ENCODE measurements at regions not wholly inside any gene's neighbourhood (a gene's known extent, or its start where the extent isn't known, plus 50 kb on each side); places are given as distances from the start of the nearest gene placed in this dataset.

- TF ChIP-seq GATA3 (IDR thresholded peaks at IDR 0.05; ENCODE audit: low read depth, low read length) (no peak), GATA2 (IDR thresholded peaks at IDR 0.05; ENCODE audit: low read depth, low read length) (no peak)
These were observed 1253.0 kb downstream of the PCDH17 start for GRCh38 chr13:58884353-58885209.

Measured in SH-SY5Y (cell line).